H1 (cell line): ENCODE measurements at regions not wholly inside any gene's neighbourhood (a gene's known extent, or its start where the extent isn't known, plus 50 kb on each side); places are given as distances from the start of the nearest gene placed in this dataset.

Experiments
- CTCF ChIA-PET: fragments of 300-600 bp; sonication (Branson Sonifier 250); formaldehyde crosslinking; loops from one replicate; lab custom pipeline; 2021; ENCODE audit not compliant: partially characterized antibody; lab: Charles Lee
- POLR2A ChIA-PET: fragments of 300-600 bp; sonication (Branson Sonifier 250); formaldehyde crosslinking; loops from one replicate; lab custom pipeline; 2021; ENCODE audit warnings: inconsistent platforms; ENCODE audit not compliant: partially characterized antibody; lab: Charles Lee
- DNase-seq, 2 experiments: peaks; one replicate each; pipeline versions ENCODE4 v3.0.0 to v3.0.0-alpha.2; 2010 to 2022; ENCODE audit warnings: low spot score in 2 of 2, low read depth in 1 of 2, mixed read lengths in 1 of 2
- FAIRE-seq: peaks from 2 replicates; lab custom pipeline; 2011; peaks lifted over from hg19 to GRCh38; lab: Jason Lieb, UNC
- H2AFZ ChIP-seq: 2 replicates; pipeline ENCODE4 v1.8.1; 2012; ENCODE audit warnings: low read length, inconsistent platforms
- H2AK5ac ChIP-seq: 2 replicates; pipeline ENCODE4 v1.6.1; 2013; ENCODE audit warnings: low read depth, low read length
- H2BK120ac ChIP-seq: replicated peaks from 2 replicates; pipeline ENCODE3; 2013; ENCODE audit warnings: low read depth, low read length, inconsistent platforms
- H2BK12ac ChIP-seq: 2 replicates; pipeline ENCODE4 v1.6.1; 2013; ENCODE audit warnings: low read depth, low read length
- H2BK15ac ChIP-seq: 2 replicates; pipeline ENCODE4 v1.6.1; 2013; ENCODE audit warnings: low read length
- H2BK20ac ChIP-seq: 2 replicates; pipeline ENCODE4 v1.6.1; 2013; ENCODE audit warnings: low read length
- H2BK5ac ChIP-seq: 2 replicates; pipeline ENCODE4 v1.6.1; 2013; ENCODE audit warnings: low read depth, low read length
- H3K14ac ChIP-seq: 2 replicates; pipeline ENCODE4 v1.6.1; 2013; ENCODE audit warnings: inconsistent platforms; ENCODE audit not compliant: insufficient read length
- H3K18ac ChIP-seq: 2 replicates; pipeline ENCODE4 v1.6.1; 2013; ENCODE audit warnings: low read length; ENCODE audit errors: extremely low read depth
- H3K23ac ChIP-seq: 2 replicates; pipeline ENCODE4 v1.6.1; 2013; ENCODE audit warnings: inconsistent platforms; ENCODE audit not compliant: insufficient read length
- H3K23me2 ChIP-seq: 2 replicates; pipeline ENCODE4 v1.6.1; 2013; ENCODE audit warnings: low read depth, low read length
- H3K27ac ChIP-seq: 2 replicates; pipeline ENCODE4 v1.6.1; 2011; ENCODE audit warnings: low read depth, low read length, inconsistent platforms
- H3K27me3 ChIP-seq, 4 experiments: replicated peaks in 1 of 4; 1 replicate in 1 of 4; 2 replicates in 3 of 4; pipeline versions ENCODE4 v1.6.1 to v1.8.1; 2011 to 2013; ENCODE audit warnings: low read length in 3 of 4, mild to moderate bottlenecking in 3 of 4, inconsistent platforms in 2 of 4, mixed read lengths in 2 of 4, moderate library complexity in 1 of 4; ENCODE audit not compliant: control insufficient read depth in 3 of 4, insufficient read depth in 3 of 4; ENCODE audit errors: extremely low read depth in 1 of 4
- H3K36me3 ChIP-seq, 4 experiments: 2 replicates each; pipeline versions ENCODE4 v1.6.1 to v1.8.1; 2011 to 2013; ENCODE audit warnings: mild to moderate bottlenecking in 4 of 4, low read length in 3 of 4, moderate library complexity in 2 of 4, control low read depth in 1 of 4, inconsistent platforms in 1 of 4; ENCODE audit not compliant: insufficient read depth in 4 of 4, control insufficient read depth in 2 of 4
- H3K4ac ChIP-seq: replicated peaks from 2 replicates; pipeline ENCODE3; 2013; ENCODE audit warnings: low read length, low read depth, mixed read lengths, inconsistent platforms; ENCODE audit not compliant: insufficient read length
- H3K4me1 ChIP-seq, 4 experiments: replicated peaks in 1 of 4; 1 replicate in 1 of 4; 2 replicates in 3 of 4; pipeline versions ENCODE4 v1.6.1 to v1.8.1; 2011 to 2013; ENCODE audit warnings: low read length in 3 of 4, inconsistent platforms in 2 of 4, mixed read lengths in 1 of 4; ENCODE audit not compliant: insufficient read depth in 4 of 4, control insufficient read depth in 3 of 4
- H3K4me2 ChIP-seq, 2 experiments: 2 replicates each; pipeline versions ENCODE4 v1.6.1 to v1.8.1; 2011 to 2013; ENCODE audit warnings: low read depth in 2 of 2, low read length in 2 of 2, control low read depth in 1 of 2, inconsistent platforms in 1 of 2, mild to moderate bottlenecking in 1 of 2; ENCODE audit not compliant: insufficient read depth in 1 of 2
- H3K4me3 ChIP-seq, 4 experiments: fragments of 200-600, 300-600 bp in 1 of 4; sonication (generic), shearing (Covaris generic), sonication (Bioruptor Twin) in 1 of 4; 2 replicates each; pipeline versions ENCODE4 v1.5.1 to v1.8.1; 2011 to 2016; ENCODE audit warnings: low read length in 4 of 4, low read depth in 3 of 4, control low read depth in 2 of 4, inconsistent platforms in 2 of 4, mild to moderate bottlenecking in 2 of 4, mixed read lengths in 1 of 4, moderate library complexity in 1 of 4; ENCODE audit not compliant: insufficient read depth in 2 of 4; ENCODE audit errors: extremely low read depth in 1 of 4
- H3K56ac ChIP-seq: replicated peaks from 2 replicates; pipeline ENCODE3; 2013; ENCODE audit warnings: low read depth, mild to moderate bottlenecking, mixed read lengths, low read length, inconsistent platforms; ENCODE audit not compliant: insufficient read length
- H3K79me1 ChIP-seq: 2 replicates; pipeline ENCODE4 v1.6.1; 2013; ENCODE audit warnings: low read depth, low read length, control low read depth
- H3K79me2 ChIP-seq, 2 experiments: 2 replicates each; pipeline versions ENCODE4 v1.6.1 to v1.8.1; 2012 to 2013; ENCODE audit warnings: low read length in 2 of 2, mild to moderate bottlenecking in 2 of 2, inconsistent platforms in 1 of 2; ENCODE audit not compliant: insufficient read depth in 2 of 2, control insufficient read depth in 1 of 2
- H3K9ac ChIP-seq, 4 experiments: replicated peaks in 1 of 4; 1 replicate in 1 of 4; 2 replicates in 3 of 4; pipeline versions ENCODE4 v1.6.1 to v1.8.1; 2011 to 2013; ENCODE audit warnings: low read depth in 3 of 4, low read length in 3 of 4, control low read depth in 2 of 4, mild to moderate bottlenecking in 2 of 4, moderate library complexity in 2 of 4, inconsistent platforms in 1 of 4; ENCODE audit errors: extremely low read depth in 1 of 4
- H3K9me3 ChIP-seq, 2 experiments: 2 replicates each; pipeline versions ENCODE4 v1.6.1 to v1.8.1; 2012 to 2013; ENCODE audit warnings: mild to moderate bottlenecking in 2 of 2, moderate library complexity in 2 of 2, control low read depth in 1 of 2, inconsistent platforms in 1 of 2, low read depth in 1 of 2, low read length in 1 of 2, mixed read lengths in 1 of 2; ENCODE audit not compliant: insufficient read depth in 2 of 2
- H4K20me1 ChIP-seq, 2 experiments: replicated peaks in 1 of 2; 2 replicates each; pipeline versions ENCODE3 to v1.8.1; 2011 to 2013; ENCODE audit warnings: inconsistent platforms in 2 of 2, low read length in 2 of 2, mild to moderate bottlenecking in 1 of 2; ENCODE audit not compliant: insufficient read depth in 2 of 2, control insufficient read depth in 1 of 2
- H4K5ac ChIP-seq: 2 replicates; pipeline ENCODE4 v1.6.1; 2013; ENCODE audit warnings: low read length, low read depth, mixed read lengths, inconsistent platforms; ENCODE audit not compliant: insufficient read length
- H4K8ac ChIP-seq: 2 replicates; pipeline ENCODE4 v1.8.0; 2013; ENCODE audit warnings: mild to moderate bottlenecking, moderate library complexity, low read length, inconsistent platforms; ENCODE audit not compliant: insufficient read depth; ENCODE audit errors: extremely low read depth
- H4K91ac ChIP-seq: replicated peaks from 2 replicates; pipeline ENCODE3; 2013; ENCODE audit warnings: low read length, mixed read lengths, inconsistent platforms; ENCODE audit not compliant: insufficient read length
- ASH2L ChIP-seq: fragments of 200-600, 300-600 bp; sonication (generic); IDR thresholded peaks from one replicate; pipeline ENCODE4 v1.7.1; 2017; ENCODE audit warnings: low read length
- CTBP2 ChIP-seq: IDR thresholded peaks from 2 replicates; pipeline ENCODE4 v1.7.0; 2011; ENCODE audit warnings: borderline replicate concordance, mild to moderate bottlenecking, moderate library complexity, mixed read lengths, low read length; ENCODE audit not compliant: insufficient read depth, insufficient read length
- EP300 ChIP-seq, 2 experiments: IDR thresholded peaks; 1 replicate in 1 of 2; 2 replicates in 1 of 2; pipeline ENCODE4 v1.6.1; 2011 to 2012; ENCODE audit warnings: low read depth in 2 of 2, low read length in 2 of 2, mild to moderate bottlenecking in 2 of 2, borderline replicate concordance in 1 of 2, inconsistent platforms in 1 of 2, moderate library complexity in 1 of 2
- EZH2 ChIP-seq: fragments of 200-600 bp; sonication (generic); IDR thresholded peaks from 2 replicates; pipeline ENCODE4 v1.7.1; 2012; ENCODE audit warnings: low read depth, mild to moderate bottlenecking, moderate library complexity, low read length, inconsistent platforms; ENCODE audit not compliant: severe bottlenecking
- KDM5A ChIP-seq: fragments of 200-600 bp; IDR thresholded peaks from 2 replicates; pipeline ENCODE4 v1.7.1; 2012; ENCODE audit warnings: mild to moderate bottlenecking, low read length, inconsistent platforms, mixed read lengths
- RAD21 ChIP-seq, 2 experiments: IDR thresholded peaks in 1 of 2; conservative IDR thresholded peaks in 1 of 2; 2 replicates each; pipeline ENCODE4 v1.6.1; 2011; ENCODE audit warnings: low read depth in 2 of 2, low read length in 2 of 2, improper control_type of control experiment in 1 of 2, inconsistent platforms in 1 of 2, mild to moderate bottlenecking in 1 of 2, moderate library complexity in 1 of 2
- RNF2 ChIP-seq: fragments of 200-900, 300-1000 bp; sonication (generic); IDR thresholded peaks from 2 replicates; pipeline ENCODE4 v1.7.1; 2016; ENCODE audit warnings: borderline replicate concordance, low read depth, mild to moderate bottlenecking, antibody characterized with exemption, low read length; ENCODE audit not compliant: poor library complexity, severe bottlenecking; ENCODE audit errors: missing control alignments
- SAP30 ChIP-seq: fragments of 300-600 bp; sonication (generic); IDR thresholded peaks from 2 replicates; pipeline ENCODE4 v1.7.1; 2012; ENCODE audit warnings: low read length, moderate library complexity, mild to moderate bottlenecking, inconsistent platforms; ENCODE audit not compliant: insufficient read depth, insufficient replicate concordance
- WGBS, 2 experiments: shearing (Covaris generic) in 1 of 2; methylation state at CpG; one replicate each; pipeline versions ENCODE4 v1.1.6 to v1.1.7; 2013 to 2015; ENCODE audit warnings: low lambda C conversion rate in 2 of 2, mixed read lengths in 2 of 2, inconsistent platforms in 1 of 2, low coverage in 1 of 2, missing lambda C conversion rate in 1 of 2; ENCODE audit not compliant: insufficient replicate concordance in 2 of 2, insufficient coverage in 1 of 2, insufficient read length in 1 of 2; ENCODE audit errors: extremely low coverage in 1 of 2, missing lambda C conversion rate in 1 of 2; 5-methylcytosine and 5-hydroxymethylcytosine counted together
- TF ChIP-seq, protein P1 (sequence below): IDR thresholded peaks from 2 replicates; pipeline ENCODE4 v1.6.1; 2012; ENCODE audit warnings: low read length, inconsistent platforms

GRCh38 chr14:85441909-85442643, 87.9 kb upstream of the FLRT2 start:
- Histone ChIP-seq H2AK5ac (no peak overlapping the region), H4K8ac (no peak overlapping the region), H3K9me3 (no peaks in the 10 kb centered on the region), H3K4me1 (no peaks in the 10 kb centered on the region), H2BK15ac (no peak overlapping the region), H3K27me3 (no peaks in the 10 kb centered on the region), H3K36me3 (no peaks in the 10 kb centered on the region), H2BK12ac (no peak overlapping the region), H3K4me2 (no peak overlapping the region), H4K5ac (no peak overlapping the region), H4K20me1 (no peaks in the 10 kb centered on the region), H3K4me3 (no peak overlapping the region), H2BK20ac (no peak overlapping the region), H3K56ac (no peak overlapping the region)
- no peak for DNase-seq
- WGBS, 2 experiments, result 91% methylated on average over 2 of the region's 2 CpGs; no CpG with 5 or more reads in 1 of the 2 experiments
- CTCF ChIA-PET, result no interaction called here
- FAIRE-seq, result no peak
- POLR2A ChIA-PET, result no interaction called here
- TF ChIP-seq EP300 (IDR thresholded peaks at IDR 0.05; ENCODE audit: borderline replicate concordance in 1 of 2, low read depth in 2 of 2, low read length in 2 of 2) (no peak), KDM5A (no peak), RNF2 (no peak), ASH2L (no peak), EZH2 (no peak), CTBP2 (no peak), SAP30 (no peak), RAD21 (IDR thresholded peaks at IDR 0.05 in 1 of 2, conservative IDR thresholded peaks at IDR 0.05 in 1 of 2; ENCODE audit: low read depth in 2 of 2, low read length in 2 of 2) (no peak)
- TF ChIP-seq, protein P1, sequence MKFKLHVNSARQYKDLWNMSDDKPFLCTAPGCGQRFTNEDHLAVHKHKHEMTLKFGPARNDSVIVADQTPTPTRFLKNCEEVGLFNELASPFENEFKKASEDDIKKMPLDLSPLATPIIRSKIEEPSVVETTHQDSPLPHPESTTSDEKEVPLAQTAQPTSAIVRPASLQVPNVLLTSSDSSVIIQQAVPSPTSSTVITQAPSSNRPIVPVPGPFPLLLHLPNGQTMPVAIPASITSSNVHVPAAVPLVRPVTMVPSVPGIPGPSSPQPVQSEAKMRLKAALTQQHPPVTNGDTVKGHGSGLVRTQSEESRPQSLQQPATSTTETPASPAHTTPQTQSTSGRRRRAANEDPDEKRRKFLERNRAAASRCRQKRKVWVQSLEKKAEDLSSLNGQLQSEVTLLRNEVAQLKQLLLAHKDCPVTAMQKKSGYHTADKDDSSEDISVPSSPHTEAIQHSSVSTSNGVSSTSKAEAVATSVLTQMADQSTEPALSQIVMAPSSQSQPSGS, result no peak
- TF ChIP-seq, all 59 proteins: peak for 0
- H3K14ac ChIP-seq, result no peak overlapping the region
- no peak overlapping the region for H3K18ac ChIP-seq
- no peak overlapping the region for H3K4ac ChIP-seq
- no peaks in the 10 kb centered on the region for H3K23me2 ChIP-seq
- H3K27ac ChIP-seq, result no peak overlapping the region
- no peak overlapping the region for H2BK120ac ChIP-seq
- no peak overlapping the region for H2BK5ac ChIP-seq
- H3K23ac ChIP-seq, result no peak overlapping the region
- H3K79me1 ChIP-seq, result no peaks in the 10 kb centered on the region
- H2AFZ ChIP-seq, result no peak overlapping the region
- no peak overlapping the region for H4K91ac ChIP-seq
- no peaks in the 10 kb centered on the region for H3K79me2 ChIP-seq
- H3K9ac ChIP-seq, result no peak overlapping the region
